GM21723 (cell line): ENCODE measurements at regions not wholly inside any gene's neighbourhood (a gene's known extent, or its start where the extent isn't known, plus 50 kb on each side); places are given as distances from the start of the nearest gene placed in this dataset.
"Not testable (repeated sequence)": the region's sequence is repeated elsewhere in the genome, so short reads cannot be mapped to it uniquely, and the experiment has no call there.

Experiments
- ATAC-seq: cut with Tn5 transposase; IDR thresholded peaks from one replicate; pipeline ENCODE4 v1.9.1; 2021; ENCODE audit warnings: mild to moderate bottlenecking, moderate library complexity; ENCODE audit not compliant: unreplicated experiment

GRCh38 chr6:147667082-147667481 lies 158.6 kb downstream of the SAMD5 start:
- ATAC-seq: no peak

- ATAC-seq: no peak
These were observed 165.6 kb downstream of the SAMD5 start for GRCh38 chr6:147674099-147674498.

- ATAC-seq: no peak
These were observed 166.3 kb downstream of the SAMD5 start for GRCh38 chr6:147674794-147675193.

- ATAC-seq: no peak
These were observed 166.8 kb downstream of the SAMD5 start for GRCh38 chr6:147675281-147675680.

- ATAC-seq: no peak
These were observed 168.2 kb downstream of the SAMD5 start for GRCh38 chr6:147676495-147677199.

- no peak for ATAC-seq
These were observed 169.2 kb downstream of the SAMD5 start for GRCh38 chr6:147677647-147678046.

GRCh38 chr6:147678253-147678652 lies 169.8 kb downstream of the SAMD5 start:
- no peak for ATAC-seq

- no peak for ATAC-seq
These were observed 176.4 kb downstream of the SAMD5 start for GRCh38 chr6:147684906-147685305.

- ATAC-seq: no peak
These were observed 180.9 kb downstream of the SAMD5 start for GRCh38 chr6:147689398-147689797.

- no peak for ATAC-seq
These were observed 183.0 kb downstream of the SAMD5 start for GRCh38 chr6:147691446-147691845.

- ATAC-seq: no peak
These were observed 184.7 kb downstream of the SAMD5 start for GRCh38 chr6:147693181-147693580.

- not testable (repeated sequence) for ATAC-seq
These were observed 186.1 kb downstream of the SAMD5 start for GRCh38 chr6:147694556-147694955.

GRCh38 chr6:147695819-147696218 lies 187.3 kb downstream of the SAMD5 start:
- ATAC-seq: no peak

GRCh38 chr6:147699140-147699539 lies 190.7 kb downstream of the SAMD5 start:
- no peak for ATAC-seq

GRCh38 chr6:147699637-147700036 lies 191.1 kb downstream of the SAMD5 start:
- no peak for ATAC-seq

- no peak for ATAC-seq
These were observed 192.1 kb downstream of the SAMD5 start for GRCh38 chr6:147700436-147701209.

- ATAC-seq: no peak
These were observed 196.2 kb downstream of the SAMD5 start for GRCh38 chr6:147704691-147705090.

GRCh38 chr6:147707524-147707923 lies 199.0 kb downstream of the SAMD5 start:
- no peak for ATAC-seq

- no peak for ATAC-seq
These were observed 199.7 kb downstream of the SAMD5 start for GRCh38 chr6:147708170-147708569.

- ATAC-seq: no peak
These were observed 201.1 kb downstream of the SAMD5 start for GRCh38 chr6:147709396-147710272.

GRCh38 chr6:147710890-147711289 lies 202.4 kb downstream of the SAMD5 start:
- no peak for ATAC-seq
